ENCODE measurements at regions not wholly inside any gene's neighbourhood (a gene's known extent, or its start where the extent isn't known, plus 50 kb on each side); places are given as distances from the start of the nearest gene placed in this dataset.

- no peak for DNase-seq
- intact Hi-C loops (cut with DNase I): no loop called here
- ATAC-seq (ENCODE audit: poor library complexity): no peak
Measured at GRCh38 chr18:30500240-30500945, 542.1 kb downstream of the DSC3 start.

- intact Hi-C loops (cut with DNase I): no loop called here
Measured at GRCh38 chr18:30499721-30500120, 542.8 kb downstream of the DSC3 start.

GRCh38 chr18:30492552-30493129 lies 549.9 kb downstream of the DSC3 start:
- no peak for ATAC-seq (ENCODE audit: poor library complexity)
- intact Hi-C loops (cut with DNase I): no loop called here
- DNase-seq: no peak

More at GRCh38 chr18:30499721-30500120, 542.8 kb downstream of the DSC3 start:
- no peak for ATAC-seq (ENCODE audit: poor library complexity)
- no peak for DNase-seq

GRCh38 chr18:30491815-30492551 lies 550.6 kb downstream of the DSC3 start:
- intact Hi-C loops (cut with DNase I): no loop called here
- no peak for DNase-seq
- no peak for ATAC-seq (ENCODE audit: poor library complexity)

GRCh38 chr18:30489890-30490643 lies 552.5 kb downstream of the DSC3 start:
- no peak for DNase-seq
- intact Hi-C loops (cut with DNase I): no loop called here
- ATAC-seq (ENCODE audit: poor library complexity): no peak

GRCh38 chr18:30487962-30488361 lies 554.6 kb downstream of the DSC3 start:
- ATAC-seq (ENCODE audit: poor library complexity): no peak
- no peak for DNase-seq
- intact Hi-C loops (cut with DNase I): no loop called here

- DNase-seq: no peak
- no peak for ATAC-seq (ENCODE audit: poor library complexity)
- intact Hi-C loops (cut with DNase I): no loop called here
Measured at GRCh38 chr18:30486856-30487255, 555.7 kb downstream of the DSC3 start.

GRCh38 chr18:30485078-30485477 lies 557.5 kb downstream of the DSC3 start:
- no peak for DNase-seq
- intact Hi-C loops (cut with DNase I): no loop called here
- ATAC-seq (ENCODE audit: poor library complexity): no peak

- intact Hi-C loops (cut with DNase I): no loop called here
- ATAC-seq (ENCODE audit: poor library complexity) (no peak), DNase-seq (no peak)
Measured at GRCh38 chr18:30481871-30482270, 560.7 kb downstream of the DSC3 start.

GRCh38 chr18:30469091-30469490 lies 573.5 kb downstream of the DSC3 start:
- ATAC-seq (ENCODE audit: poor library complexity) (no peak), DNase-seq (no peak)
- intact Hi-C loops (cut with DNase I): no loop called here

- intact Hi-C loops (cut with DNase I): no loop called here
- DNase-seq: no peak
- no peak for ATAC-seq (ENCODE audit: poor library complexity)
Measured at GRCh38 chr18:30465096-30465495, 577.4 kb downstream of the DSC3 start.

GRCh38 chr18:30457156-30457555 lies 585.4 kb downstream of the DSC3 start:
- DNase-seq: no peak
- intact Hi-C loops (cut with DNase I): no loop called here
- ATAC-seq (ENCODE audit: poor library complexity): no peak

- ATAC-seq (ENCODE audit: poor library complexity): no peak
Measured at GRCh38 chr18:30455741-30456140, 586.8 kb downstream of the DSC3 start.

GRCh38 chr18:30454920-30455319 lies 587.6 kb downstream of the DSC3 start:
- ATAC-seq (ENCODE audit: poor library complexity) (no peak), DNase-seq (no peak)
- intact Hi-C loops (cut with DNase I): no loop called here

More at GRCh38 chr18:30455741-30456140, 586.8 kb downstream of the DSC3 start:
- DNase-seq: no peak
- intact Hi-C loops (cut with DNase I): no loop called here

GRCh38 chr18:30451981-30452380 lies 590.6 kb downstream of the DSC3 start:
- ATAC-seq (ENCODE audit: poor library complexity) (no peak), DNase-seq (no peak)
- intact Hi-C loops (cut with DNase I): no loop called here

- no peak for DNase-seq
- ATAC-seq (ENCODE audit: poor library complexity): no peak
- intact Hi-C loops (cut with DNase I): no loop called here
Measured at GRCh38 chr18:30450927-30451326, 591.6 kb downstream of the DSC3 start.

GRCh38 chr18:30446605-30447004 lies 595.9 kb downstream of the DSC3 start:
- intact Hi-C loops (cut with DNase I): no loop called here
- no peak for DNase-seq
- no peak for ATAC-seq (ENCODE audit: poor library complexity)

GRCh38 chr18:30444544-30444943 lies 598.0 kb downstream of the DSC3 start:
- DNase-seq (no peak), ATAC-seq (ENCODE audit: poor library complexity) (no peak)
- intact Hi-C loops (cut with DNase I): no loop called here

- no peak for DNase-seq
- no peak for ATAC-seq (ENCODE audit: poor library complexity)
- intact Hi-C loops (cut with DNase I): no loop called here
Measured at GRCh38 chr18:30440351-30440750, 602.2 kb downstream of the DSC3 start.

Measured in Right ventricle myocardium superior (tissue), 1 donor.